ENCODE measurements at regions not wholly inside any gene's neighbourhood (a gene's known extent, or its start where the extent isn't known, plus 50 kb on each side); places are given as distances from the start of the nearest gene placed in this dataset.
"Not testable (repeated sequence)": the region's sequence is repeated elsewhere in the genome, so short reads cannot be mapped to it uniquely, and the experiment has no call there.

DNA sequence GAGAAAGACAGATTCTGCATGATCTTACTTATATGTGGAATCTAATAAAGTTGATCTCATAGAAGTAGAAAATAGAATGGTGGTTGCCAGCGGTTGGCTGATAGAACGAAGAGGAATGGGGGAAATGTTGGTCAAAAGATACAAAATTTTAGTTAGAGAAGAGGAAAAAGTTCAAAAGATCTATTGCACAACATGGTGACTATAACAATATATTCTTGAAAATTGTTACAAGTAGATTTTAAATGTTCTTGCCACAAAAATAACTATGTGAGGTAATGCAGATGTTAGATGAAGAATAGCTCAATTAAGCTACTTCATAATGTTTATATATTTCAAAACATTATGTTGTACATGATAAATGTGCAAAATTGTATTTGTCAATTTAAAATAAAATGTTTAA, 112.3 kb upstream of the SMIM30 start:
- no peak for DNase-seq (ENCODE audit: low read depth)

DNA sequence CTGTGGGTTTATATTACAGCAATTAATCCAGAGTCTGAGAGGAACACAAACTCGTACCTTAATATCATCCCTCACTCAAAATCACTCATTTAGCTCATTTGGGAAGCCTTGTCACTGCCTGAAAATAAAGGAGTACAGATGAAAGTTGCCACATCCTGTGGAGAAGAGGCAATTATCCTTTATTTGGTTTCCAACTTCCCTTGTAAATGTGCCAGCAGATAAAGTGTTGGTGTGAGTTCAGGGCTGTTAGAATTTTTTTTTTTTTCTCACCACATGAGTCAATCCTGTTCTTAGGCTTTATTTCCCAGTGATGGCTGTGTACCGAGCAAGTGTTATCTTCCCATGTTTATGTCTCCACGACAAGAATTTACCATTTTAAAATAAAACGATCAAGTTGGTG, 99.0 kb upstream of the SMIM30 start:
- DNase-seq (ENCODE audit: low read depth), result peak; percentile 31

DNA sequence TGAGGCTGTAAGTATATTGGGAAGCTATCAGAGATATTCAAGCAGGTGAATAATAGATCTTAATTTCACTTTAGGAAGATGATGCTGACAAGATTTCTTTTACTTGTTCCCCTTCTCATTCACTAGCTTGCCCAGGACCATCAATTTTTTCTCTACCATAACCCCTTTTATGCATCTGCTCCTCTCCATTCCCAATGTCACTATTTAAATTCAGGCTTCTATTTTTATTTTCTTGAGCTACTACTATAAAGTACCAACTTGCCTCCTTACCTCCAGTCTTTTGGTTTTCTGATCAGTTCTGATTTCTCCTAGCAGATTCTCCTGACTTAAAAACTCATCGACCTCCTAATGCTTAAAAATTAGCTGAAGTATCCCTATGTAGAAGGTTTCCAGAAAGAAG, 97.7 kb upstream of the SMIM30 start:
- no peak for DNase-seq (ENCODE audit: low read depth)

DNA sequence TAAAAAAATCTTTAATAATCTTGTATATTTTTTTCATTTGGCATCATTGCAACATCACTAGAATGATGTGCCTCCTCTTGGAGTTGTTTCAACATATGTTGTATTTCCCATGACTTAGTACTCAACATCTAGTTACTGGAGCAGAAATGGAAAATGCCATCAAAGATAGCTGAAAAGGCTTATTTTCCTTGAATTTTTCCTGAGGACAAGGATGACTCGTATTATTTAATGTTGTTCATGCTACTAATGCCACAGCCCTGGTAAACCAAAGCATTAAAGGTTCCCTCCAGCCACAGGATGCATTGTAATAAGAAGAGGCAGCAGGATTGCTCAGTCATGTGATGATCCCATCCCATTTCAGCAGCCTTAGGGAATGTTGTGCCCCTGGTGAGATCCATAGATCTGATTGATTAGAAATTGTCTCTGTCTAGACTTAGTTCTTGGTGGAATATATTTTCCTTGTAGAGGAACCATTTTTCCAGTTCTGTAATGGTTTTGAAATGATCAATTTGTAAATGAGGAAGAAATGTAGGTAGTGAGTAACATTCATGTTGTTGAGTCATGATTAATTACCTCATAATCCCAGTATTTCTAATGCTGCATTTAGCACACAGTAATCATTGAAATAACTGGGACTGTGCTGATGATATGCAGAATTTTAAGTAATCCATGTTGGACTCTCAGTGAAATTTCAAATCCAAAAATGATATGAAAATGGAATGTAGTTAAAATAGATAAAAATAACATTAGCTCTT, 91.3 kb upstream of the SMIM30 start:
- DNase-seq (ENCODE audit: low read depth), result peak; percentile 50

DNA sequence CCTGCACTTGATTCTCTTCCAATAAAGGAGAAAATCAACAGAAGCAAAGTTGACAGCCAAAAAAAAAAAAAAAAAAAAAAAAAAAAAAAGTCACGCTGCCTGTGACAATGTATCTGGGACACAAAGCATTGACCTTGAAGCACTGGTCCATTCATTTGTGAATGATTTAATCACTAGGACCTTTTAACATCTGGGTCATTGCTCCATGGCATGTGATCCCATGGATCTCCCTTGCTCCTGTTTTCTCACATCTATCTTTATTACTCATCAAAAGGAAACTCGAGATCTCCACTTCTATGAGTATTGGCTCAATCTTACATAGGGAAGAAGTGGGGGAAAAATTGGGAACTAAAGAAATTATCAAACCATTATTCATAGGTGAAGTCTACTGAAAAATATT, 89.6 kb upstream of the SMIM30 start:
- no peak for DNase-seq (ENCODE audit: low read depth)

DNA sequence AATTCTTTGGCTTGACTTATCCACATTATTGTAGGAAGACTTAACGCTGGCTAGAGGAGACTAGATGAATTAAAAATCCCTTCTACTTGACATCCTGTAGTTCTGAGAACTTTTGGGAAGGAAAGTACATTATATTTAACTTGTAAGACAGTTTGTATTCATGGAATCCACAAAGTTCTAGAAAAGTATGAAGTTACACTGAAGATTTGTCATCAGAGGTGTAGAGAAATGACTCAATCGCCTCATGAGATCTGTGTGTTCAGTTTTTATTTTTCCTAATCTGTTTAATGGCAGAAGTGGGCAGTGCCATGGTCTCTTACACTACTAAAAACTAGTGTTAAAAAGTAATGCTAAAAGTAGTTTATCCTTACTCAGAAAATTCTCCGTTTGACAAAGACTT, 89.1 kb upstream of the SMIM30 start:
- DNase-seq (ENCODE audit: low read depth), result no peak

DNA sequence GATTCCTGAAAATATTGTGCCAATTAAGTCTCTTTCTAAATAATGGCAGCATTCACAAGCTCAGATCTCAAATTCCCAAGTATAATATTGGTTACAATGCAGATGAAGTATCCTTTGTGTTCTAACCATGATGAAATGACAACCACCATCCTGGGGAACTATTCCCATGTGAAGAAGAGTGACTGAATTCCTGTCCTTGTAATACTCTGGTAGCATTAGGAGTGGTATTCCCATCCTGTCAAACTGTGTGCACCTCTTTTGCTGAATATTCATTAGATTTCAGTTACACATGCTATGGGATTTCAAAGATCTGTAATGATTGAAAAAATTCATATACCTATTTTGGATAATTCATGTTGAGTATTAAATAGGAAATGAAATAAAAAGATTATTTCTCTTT, 86.1 kb upstream of the SMIM30 start:
- no peak for DNase-seq (ENCODE audit: low read depth)

DNA sequence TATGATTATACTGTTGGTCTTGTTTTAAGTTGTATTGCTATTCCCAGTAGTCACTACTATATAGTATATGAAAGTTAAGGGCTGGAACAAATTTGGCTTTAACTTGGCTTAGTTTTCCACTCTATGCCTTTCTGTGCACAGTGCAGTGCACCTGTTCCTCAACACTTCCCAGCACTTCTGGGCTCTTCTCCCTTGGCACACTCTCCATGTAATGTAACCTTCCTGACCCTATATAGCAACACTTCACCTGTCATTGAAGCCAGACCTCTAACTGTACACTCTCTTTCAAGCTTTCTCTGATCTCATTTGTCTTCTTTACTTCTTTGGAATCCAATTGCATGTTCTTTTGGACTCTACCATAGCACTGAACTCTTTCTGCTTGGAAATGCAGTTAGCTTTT, 83.9 kb upstream of the SMIM30 start:
- no peak for DNase-seq (ENCODE audit: low read depth)

DNA sequence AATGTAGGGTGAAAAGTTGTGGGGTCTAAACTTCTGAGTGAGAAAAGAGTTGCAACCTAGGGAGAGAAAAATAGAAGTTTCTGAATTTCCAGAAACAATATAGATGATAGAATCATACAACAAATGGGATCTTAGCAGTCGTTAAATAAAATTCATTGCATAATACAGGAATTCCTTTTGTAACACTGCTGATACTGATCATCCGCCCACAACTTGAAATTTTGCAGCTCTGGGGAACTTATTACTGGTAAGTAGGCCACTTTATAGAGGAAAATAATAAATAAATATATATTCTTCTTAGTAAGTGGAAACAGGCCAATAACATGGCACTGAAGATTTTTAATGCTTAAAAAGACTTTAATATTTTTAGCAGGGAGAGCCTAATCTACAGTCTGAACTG, 81.9 kb upstream of the SMIM30 start:
- DNase-seq (ENCODE audit: low read depth), result peak; percentile 12

DNA sequence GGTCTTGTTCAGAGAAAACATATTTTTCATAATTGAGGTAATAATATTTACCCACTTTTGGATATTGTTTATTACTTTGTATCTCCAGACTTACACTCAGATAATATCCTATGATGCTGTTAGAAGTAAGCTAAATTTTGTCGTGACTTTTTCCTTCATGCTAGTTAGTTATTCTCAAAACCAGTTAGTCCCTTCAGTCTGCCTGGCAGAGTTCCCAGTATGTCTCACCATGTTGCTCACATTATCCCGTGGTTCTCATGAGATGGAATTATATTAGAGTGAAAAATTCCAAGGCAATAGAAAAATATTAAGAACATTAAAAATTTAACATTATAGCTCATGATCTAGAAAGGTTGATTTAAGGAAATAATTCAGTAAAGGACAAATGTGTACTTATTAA, 81.5 kb upstream of the SMIM30 start:
- peak; percentile 78 for DNase-seq (ENCODE audit: low read depth)

DNA sequence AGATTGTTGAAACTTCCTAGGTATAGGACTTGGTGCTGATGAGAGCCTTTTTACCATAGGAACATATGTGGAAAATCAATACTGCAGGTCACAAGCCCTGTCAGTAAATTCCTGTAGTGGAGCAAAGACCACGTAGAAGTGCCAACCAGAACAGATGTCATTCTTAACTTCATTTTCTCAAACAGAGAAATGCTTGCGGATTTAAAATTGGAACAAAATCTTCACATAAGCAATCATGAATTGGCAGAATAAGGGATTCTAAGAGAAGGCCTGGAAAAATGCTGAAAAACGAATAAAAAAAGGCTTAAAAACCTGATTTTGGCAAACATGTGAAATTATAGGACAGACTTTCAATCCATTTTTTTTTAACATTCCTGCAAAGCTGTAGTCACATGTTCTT, 80.8 kb upstream of the SMIM30 start:
- no peak for DNase-seq (ENCODE audit: low read depth)

DNA sequence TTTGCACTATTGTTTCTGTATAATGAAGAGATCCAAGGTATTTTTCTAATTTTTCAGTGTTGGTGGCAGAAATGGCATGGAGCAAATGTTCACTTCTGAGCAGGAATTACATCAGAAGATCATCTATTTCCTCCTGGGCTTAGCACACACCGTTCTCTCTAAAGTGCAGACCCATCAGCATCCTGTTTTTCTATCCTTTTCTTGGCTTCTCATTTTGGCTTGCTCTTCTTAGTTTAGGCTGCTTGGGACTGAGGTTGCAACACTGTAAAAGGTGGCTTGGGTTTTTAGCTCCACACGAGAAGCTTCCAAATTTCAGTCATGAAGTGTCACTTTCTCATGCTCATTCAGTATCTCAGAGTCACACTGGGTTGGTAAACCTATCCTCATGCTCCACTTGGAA, 79.9 kb upstream of the SMIM30 start:
- peak; percentile 8 for DNase-seq (ENCODE audit: low read depth)

DNA sequence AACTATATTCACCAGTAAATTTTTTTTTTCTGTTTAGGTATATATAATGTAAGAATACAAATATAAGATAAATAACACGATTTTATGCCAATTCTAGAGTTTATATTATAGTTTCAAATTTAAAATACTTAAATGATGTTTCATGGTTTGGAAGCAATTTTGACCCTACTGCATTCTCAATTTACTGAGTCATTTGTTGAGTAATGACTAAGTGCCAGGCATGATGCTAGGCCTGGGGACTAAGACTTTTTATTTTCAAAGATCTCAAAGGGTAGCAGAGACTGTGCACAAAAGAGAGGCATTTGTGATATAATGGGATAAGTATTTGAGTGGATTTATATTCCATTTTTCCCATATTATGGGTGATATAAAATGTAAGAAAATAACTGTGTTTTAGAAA, 78.9 kb upstream of the SMIM30 start:
- peak; percentile 88 for DNase-seq (ENCODE audit: low read depth)

DNA sequence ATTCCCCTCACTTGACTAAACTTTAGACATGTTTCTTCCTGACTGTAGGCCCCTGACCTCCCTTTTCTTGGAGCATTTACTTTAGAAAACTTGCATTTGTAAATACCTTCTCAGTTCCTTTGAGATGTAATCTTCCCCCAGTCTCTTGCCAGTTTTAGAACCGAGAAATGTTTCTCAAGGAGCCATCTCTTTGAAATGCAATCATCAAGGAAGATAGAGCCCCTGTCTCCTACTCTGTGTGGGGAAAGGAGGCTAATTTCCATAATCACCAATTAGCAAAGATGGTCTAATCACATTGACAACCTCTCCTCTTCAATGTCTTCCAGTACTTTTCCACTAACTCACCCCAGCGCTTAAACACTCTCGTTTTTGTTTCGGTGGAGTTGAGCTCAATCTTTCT, 70.0 kb upstream of the SMIM30 start:
- no peak for DNase-seq (ENCODE audit: low read depth)

DNA sequence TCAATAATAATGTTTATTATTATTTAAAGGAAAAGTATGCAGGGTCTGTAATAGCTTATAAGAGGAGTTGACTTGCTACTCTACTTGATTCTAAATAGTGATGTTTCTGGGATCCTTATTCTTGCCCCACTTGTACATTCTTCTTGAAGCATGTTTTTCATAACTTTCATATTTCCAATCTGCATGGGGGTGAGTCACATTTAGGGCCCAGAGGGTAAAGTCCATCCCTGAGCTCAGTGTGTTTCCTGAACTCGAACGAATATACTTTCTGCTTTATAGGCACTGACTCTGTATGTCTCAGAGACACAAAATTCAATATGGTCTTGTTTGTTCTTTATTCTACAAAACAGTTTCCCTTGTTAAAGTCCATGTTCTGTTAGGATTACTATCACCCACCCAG, 61.0 kb upstream of the SMIM30 start:
- DNase-seq (ENCODE audit: low read depth), result peak; percentile 49

DNA sequence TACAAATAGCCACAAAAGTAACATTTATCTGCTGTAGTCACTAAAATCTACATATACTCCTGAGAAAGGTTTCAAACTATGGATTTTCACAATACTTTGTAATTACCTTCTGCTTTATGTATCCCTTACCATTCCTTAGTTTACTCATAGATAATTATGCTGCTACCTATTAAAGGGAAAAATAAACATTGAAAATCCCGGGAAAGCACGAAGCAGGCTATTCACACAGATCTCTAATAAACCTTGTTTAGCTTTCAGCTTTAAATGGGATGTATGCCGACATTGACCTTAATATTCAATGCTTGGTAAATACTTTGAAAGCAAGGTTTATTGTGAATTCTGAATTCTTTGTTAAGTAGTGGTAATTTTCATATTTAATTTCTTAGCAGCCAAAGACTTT, 58.5 kb upstream of the SMIM30 start:
- no peak for DNase-seq (ENCODE audit: low read depth)

DNA sequence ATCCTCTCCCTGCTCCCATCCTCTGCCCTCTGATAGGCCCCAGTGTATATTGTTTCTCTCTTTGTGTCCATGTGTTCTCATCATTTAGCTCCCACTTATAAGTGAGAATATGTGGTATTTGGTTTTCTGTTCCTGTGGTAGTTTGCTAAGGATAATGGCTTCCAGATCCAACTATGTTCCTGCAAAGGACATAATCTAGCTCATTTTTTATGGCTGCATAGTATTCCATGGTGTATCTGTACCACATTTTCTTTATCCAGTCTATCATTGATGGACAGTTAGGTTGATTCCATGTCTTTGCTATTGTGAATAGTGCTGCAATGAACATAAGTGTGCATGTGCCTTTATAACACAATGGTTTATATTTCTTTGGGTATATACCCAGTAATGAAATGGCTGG, 57.8 kb upstream of the SMIM30 start:
- DNase-seq (ENCODE audit: low read depth), result not testable (repeated sequence)

DNA sequence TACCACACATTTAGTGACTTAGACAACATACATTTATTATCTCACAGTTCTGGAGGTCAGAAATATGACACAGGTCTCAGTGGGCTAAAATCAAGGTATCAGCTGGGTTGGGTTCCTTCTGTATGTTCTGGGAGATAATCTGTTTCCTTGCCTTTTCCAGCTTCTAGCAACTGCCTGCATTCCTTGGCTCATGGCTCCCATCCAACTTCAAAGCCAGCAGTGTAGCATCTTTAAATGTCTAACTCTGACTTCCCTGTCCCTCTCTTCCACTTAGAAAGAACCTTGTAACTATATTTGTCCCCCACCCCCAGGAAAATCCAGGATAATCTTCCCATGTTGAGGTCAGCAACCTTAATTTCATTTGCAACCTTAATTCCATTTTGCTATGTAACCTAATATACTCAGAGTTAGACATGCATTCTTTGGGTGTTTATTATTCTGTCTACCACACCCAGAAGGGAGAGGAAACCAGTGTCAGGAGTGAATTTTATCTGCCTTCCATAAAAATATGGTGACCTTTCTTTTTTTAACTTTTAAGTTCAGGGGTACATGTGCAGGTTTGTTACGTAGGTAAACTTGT, 57.3 kb upstream of the SMIM30 start:
- peak; percentile 53 for DNase-seq (ENCODE audit: low read depth)

DNA sequence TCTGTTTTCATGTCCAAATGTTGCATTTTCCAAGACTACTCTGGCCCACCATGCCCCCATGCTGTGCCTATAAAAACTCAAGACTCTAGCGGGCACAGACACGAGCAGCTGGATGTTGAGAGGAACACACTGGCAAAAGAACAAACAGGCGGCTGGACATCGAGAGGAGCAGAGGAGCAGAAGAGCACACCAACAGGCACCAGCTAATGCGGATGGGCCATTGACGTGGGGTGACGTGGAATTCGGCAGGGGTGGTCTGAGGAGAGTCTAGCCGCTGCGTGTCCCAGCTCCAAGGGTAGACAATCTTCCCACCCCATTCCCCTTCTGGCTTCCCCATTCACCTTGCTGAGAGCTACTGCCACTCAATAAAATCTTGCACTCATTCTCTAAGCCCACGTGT, 54.4 kb upstream of the SMIM30 start:
- no peak for DNase-seq (ENCODE audit: low read depth)

DNA sequence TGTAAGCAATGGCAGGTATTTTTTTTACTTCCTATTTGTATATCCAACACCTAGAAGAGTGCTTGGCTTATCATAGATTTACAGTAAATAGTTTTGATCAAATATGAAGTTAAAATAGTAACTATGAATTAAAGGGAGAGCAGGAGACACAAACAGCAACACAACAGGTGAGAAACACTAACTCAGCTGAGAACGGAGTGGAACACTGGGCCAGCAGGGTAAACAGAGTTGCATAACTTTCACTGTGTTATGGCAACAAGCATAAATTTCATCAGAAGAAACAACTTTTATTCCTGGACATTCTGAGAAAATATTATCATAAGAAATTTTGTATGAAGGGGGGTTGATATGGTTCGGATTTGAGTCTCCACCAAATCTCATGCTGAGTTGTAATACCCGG, 52.2 kb upstream of the SMIM30 start:
- no peak for DNase-seq (ENCODE audit: low read depth)
